COLO829 (cell line): ENCODE measurements at regions not wholly inside any gene's neighbourhood (a gene's known extent, or its start where the extent isn't known, plus 50 kb on each side); places are given as distances from the start of the nearest gene placed in this dataset.

Experiments used
- DNase-seq: peaks from one replicate; pipeline ENCODE4 v3.0.0; 2012; ENCODE audit warnings: low spot score

DNA sequence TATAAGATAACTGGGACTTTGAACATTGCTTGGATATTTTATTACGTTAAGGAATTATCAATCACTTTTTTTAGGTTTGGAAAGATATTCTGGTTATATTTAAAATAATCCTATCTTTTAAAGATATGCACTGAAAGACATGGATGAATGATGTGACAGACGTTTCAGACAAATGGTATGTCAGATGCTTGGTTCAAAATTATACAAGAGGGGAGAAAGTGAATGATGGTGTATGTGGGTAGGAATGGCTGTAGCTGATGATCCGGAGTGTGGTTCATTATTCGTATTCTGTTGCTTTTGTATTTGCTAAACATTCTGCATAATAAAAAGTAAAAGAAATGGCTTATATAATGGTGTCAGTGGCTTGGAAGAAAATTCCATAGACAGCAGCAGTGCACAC, 51.0 kb upstream of the SNRPB2 start:
- no peak for DNase-seq

DNA sequence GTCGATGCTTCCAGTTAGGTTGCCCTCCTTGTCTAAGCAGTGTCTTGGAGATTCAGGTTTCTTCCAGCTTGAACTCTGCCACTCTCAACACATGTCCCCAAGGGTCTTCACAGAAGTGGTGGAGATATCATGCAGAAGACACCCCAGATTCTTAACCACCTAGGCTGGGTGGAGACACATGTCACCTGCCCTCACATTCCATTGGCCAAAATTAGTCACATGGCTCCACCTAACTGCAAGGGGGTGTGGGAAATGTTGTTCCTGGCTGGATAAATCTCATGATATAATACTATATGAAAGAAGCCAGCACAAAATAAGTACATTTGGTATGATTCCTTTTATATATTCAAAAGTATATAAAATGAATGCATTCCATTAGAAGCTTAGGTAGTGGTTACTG, 52.9 kb upstream of the SNRPB2 start:
- no peak for DNase-seq

DNA sequence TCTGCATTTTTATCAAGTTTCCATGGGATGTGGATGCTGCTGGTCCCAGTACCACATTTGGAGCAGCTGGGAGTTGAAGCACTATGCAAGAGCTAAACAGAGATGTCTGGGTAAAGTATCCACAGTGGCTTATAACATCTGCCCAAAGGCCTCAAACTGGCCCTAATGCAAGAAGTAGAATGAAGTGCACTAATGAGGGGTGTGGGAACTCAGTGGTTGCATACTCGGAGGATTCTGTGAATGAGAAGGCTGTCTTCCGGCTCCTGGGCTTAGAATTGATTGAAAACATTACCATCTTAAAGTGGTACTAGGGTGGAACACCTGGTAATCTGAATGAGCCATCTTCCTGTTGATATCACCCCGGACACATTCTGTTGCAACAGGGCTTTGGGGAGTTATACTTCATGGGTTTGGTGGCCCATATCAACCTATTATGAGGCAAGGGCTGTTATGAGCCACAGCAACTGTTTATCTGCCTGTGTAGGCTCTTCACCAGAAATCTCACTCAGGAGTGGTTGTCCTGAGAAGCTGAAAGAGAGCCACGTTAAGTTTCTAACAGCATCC, 54.7 kb upstream of the SNRPB2 start:
- DNase-seq, result no peak

DNA sequence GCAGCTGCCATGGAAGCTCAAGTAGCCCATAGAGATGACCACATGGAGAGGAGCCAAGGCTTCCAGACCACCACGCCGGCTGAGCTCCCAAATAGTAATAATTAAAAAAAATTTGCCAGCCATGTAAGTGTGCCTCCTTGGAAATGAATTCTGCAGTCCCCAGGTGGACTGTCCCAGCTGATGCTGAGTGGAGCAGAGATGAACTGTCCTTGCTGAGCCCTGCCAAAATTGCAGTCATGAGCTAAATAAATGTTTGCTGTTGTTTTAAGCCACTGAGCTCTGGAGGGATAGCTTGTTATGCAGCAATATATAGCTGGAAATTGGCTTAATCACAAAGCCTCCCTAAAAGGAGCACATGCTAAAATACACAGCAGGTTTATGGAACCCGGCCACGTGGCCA, 55.6 kb upstream of the SNRPB2 start:
- no peak for DNase-seq

DNA sequence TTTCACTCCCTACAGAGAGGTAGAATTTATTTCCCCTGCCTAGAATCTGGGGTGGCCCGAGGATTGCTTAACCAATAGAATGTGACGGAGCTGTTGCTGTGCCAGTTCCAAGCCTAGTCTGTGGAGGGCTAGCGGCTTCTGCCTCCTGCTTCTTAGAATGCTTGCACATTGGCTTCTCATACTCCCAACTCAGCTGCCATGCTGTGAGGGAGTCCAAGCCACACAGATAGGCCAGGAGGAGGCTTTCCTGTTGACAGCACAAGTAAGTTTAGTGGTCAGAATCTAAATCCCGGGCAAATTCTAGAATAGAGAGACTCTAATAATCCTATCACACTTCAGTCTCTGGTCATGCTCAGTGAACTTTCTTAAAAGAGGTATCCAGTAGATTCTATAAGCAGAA, 57.5 kb upstream of the SNRPB2 start:
- DNase-seq, result no peak

DNA sequence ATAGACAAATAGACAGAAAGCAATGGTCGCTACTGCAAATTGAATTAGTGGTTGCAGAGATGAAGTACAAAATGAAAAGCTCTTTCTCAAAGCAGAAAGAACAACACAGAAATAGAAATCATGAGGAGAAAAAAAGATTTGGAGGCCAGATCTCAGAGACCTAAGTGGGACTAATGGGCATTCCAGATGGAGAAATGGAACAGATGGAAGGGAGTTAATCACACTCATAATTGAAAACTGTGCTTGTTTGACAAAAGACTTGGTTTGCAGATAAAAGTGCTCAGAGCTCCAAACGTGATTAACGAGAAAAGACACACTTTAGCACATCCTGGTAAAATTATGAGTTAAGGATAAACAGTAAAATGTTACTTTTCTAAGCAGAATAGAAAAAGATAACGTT, 58.1 kb upstream of the SNRPB2 start:
- no peak for DNase-seq

DNA sequence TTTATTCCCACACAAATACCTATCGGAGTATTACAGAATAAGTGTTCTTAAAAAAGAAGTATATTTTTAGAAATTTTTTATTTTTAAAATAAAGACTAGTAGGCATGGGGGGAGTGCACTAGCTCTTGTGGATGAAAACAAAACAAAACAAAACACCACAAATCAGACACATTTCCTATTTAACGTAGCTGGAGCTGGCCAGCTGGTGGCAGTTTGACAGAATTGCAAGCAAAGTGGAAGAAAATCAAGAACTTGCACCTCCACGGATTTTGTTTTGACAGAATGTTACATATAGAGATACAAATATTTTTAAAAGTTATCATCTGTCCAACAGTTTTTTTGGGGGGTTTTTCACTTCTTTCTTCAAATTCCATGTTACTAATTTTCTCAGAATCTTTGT, 63.6 kb upstream of the SNRPB2 start:
- DNase-seq, result no peak

DNA sequence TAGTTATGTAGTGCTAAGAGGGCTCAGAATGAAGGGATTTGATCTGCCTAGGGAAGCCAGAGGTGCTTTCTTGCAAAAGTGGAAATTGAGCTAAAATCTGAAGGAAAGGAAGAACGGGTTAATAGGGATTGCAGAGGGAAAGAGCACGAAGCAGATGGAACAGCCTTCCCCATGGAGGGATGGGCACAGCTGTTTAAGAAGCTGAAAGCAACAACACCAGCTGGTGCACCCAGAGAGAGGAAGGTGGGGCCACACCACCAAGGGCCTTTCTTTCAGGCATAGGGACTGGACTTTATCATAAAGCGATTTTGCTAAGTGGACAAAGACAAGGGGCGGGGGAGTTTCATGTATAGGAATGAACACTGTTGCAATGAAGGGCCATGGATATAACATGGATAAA, 65.8 kb upstream of the SNRPB2 start:
- no peak for DNase-seq

DNA sequence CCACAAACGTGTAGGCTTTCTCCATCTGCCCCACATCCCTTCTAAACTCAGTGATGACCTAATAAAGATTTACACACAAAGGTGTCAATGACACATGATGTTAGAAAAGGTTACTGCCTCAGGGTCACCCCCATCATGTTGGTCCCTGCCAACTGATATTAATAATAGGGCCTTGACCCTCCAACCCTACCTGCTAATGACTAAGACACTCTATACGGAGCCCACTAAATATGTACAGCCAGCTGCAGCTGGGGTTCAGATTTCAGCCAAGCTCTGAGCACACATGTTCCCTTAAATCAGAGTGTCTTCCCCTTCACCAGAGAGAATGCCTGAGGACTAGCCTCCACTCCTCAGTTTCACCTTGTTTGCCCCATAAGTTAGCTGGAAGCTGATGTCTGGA, 67.4 kb upstream of the SNRPB2 start:
- no peak for DNase-seq

DNA sequence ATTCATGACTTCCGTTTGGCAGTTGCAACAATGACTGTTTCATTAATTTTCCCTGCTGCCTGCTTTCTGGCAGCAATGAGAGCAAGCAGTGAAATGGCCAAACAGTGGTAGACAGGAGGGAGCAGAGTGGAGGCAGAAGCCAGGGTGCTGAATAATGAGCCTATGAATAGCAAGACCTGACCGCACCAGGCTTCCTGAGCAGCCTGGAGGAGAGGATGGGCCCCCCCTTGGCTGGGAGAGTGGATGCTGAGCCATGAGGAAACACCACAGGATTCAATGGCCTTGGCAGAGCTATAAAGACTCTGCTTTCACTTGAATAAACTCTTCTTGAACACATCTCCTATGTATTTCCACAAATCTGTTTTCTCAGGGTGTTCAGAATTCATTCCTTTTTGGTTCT, 68.1 kb upstream of the SNRPB2 start:
- peak; percentile 50 for DNase-seq

DNA sequence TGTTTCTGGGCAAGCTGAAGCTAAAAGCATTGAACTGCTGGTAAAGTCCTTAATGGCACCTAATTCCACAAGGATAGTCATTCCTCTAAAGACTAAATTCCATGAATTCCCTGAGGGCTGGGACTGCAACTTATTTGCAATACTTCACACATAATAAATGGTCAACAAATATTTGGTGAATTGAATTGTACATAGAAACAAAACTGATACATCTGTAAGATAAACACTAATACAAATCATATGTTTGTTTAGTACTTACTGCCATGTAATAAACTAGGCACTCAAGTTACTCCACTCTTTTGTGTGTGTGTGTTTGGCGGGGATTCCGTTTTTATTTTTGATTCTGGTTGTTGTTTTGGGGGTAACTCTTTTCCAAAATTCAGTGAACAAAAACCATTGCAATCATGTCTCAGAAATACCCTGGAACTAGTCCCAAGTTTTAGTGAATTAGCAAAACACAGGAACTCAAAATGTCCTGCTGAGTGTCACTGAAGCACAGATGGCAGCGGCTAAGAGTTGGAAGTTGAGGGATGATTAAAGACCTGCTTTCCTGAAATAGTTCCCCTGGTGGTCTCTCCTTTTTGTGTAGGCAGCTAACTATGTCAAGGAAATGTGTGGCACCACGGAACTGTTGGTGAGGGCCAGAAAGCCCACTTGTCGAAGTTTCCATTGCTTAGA, 74.8 kb upstream of the SNRPB2 start:
- DNase-seq, result no peak

DNA sequence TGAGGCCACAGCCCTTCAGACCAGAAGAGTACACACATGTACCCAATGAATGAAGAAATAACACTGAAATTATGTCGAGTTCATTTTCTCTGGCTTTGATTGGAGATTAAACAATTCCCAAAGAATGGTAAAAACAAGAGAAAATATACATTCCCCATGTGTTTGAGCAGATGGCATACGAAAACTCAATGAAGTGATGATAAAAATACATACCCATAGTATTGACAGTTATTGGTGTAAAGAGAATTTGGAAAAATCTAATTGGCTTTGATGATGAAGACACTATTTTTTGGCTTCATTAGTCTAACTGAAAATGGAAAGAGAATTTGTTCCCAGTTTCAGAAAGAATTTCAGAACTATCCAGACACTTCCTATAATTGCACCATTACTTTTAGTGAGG, 76.6 kb upstream of the SNRPB2 start:
- no peak for DNase-seq

DNA sequence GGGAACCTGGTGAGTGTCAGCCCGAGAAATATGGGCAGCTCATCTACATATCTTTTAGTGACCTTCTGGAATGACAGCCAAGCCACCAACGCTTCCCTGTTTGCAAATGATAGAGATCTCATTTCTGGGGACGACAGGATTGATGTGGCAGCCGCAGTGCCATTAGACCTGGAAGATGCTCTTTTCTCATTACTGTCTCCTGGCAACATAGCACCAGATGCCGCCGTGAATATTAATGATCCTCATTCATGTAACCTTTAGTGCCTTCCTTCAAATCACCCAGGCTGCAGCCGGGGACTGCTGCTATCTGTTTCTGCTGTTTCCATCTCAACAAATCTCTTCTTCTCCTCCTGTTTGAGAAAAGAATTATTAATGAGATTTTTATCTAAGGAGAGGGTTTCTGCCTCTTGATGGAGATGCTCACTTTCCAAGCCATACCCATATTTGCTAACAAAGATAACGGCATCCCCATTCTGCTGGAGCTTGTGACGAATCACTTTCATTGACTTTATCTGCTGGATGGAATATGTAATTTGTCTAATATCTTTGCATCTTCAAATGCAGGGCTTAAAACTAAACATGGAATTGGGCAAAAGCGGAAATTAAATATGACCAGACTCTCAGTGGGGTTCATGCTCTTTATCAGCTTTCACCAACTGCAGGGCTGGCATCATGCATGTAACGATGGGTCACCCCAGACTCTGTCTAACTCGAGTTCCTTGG, 74.8 kb upstream of the KIF16B start:
- no peak for DNase-seq

DNA sequence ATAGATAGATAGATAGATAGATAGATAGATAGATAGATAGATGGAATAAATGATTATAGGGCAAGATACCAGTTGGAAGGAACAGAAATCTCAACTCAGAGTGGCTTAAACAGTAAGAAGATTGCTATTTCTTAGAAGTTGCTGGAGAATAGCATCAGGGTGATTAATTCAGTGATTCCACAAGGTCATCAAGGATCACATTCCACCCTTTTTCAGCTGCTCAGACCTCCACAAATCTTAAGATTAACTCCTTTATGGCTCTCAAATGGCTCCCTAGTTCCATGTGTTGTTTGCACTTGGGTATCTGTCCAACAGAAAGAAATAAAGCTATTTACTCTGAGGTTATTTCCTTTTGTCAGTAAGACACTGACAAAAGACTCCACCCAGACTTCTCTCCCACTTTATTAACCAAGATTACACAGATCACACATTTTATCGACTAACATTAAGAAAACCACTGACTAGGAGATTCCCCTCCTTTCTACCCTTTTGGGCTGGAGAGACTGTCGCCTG, 68.3 kb upstream of the KIF16B start:
- no peak for DNase-seq

DNA sequence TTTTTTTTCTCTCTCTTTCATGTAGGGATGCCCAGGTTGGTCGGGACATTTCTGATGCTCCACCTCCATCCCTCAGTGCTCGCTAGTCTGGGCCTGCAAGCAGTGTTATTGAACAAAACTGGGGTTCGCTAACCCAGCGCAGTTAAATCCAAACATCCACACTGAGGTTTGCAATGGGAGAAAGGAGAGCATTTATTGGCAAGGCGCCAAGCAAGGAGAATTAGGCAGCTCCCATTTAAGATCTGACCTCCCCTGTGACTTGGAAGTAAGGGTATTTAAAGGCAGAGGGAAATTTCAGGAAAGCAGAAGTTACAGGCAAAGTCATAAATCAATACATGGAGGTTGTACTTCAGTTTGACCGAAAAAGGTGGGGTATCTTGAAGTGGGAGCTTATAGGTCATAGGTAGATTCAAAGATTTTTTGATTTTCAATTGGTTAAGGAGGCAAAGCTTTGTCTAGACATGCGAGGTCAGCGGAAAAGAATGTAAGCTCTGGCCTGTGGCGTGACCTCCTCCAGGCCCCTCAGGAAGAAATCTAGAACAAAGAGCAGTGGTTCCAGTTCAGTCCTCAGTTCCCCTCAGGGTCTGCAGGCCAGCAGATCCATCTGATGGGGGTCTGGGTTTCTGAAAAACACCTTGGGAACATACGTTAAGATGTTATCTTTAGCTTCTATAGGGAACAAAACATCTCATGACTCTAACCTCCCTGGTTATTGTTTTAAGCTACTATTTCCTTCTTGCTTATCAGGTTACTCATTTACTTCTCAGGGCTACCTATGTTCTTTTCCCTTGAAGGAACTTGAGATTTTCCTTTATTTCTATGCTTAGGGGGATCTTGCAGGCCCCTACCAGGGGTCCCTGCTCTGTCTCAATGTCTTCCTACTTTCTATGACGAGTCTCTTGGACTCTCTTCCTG, 66.0 kb upstream of the KIF16B start:
- no peak for DNase-seq

DNA sequence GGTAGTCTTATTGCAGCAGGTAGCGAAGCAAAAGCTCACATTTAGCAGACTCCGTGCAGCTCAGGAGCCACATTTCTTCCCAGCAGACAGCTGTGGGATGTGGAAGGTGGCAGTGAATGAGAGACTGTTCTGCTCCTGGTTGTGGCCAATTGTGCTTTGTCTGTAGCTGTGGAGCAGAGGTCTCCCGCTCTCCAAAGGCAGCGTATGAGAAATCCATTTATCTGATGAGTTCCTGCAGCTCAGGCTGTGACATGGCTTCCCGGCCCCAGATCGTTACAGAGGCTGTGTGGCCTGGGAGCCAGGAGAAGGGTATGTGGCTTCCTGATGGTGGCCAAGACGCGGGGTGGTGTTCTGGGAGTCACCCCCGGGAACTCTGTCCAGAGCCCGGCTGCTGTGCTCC, 64.5 kb upstream of the KIF16B start:
- DNase-seq, result no peak

DNA sequence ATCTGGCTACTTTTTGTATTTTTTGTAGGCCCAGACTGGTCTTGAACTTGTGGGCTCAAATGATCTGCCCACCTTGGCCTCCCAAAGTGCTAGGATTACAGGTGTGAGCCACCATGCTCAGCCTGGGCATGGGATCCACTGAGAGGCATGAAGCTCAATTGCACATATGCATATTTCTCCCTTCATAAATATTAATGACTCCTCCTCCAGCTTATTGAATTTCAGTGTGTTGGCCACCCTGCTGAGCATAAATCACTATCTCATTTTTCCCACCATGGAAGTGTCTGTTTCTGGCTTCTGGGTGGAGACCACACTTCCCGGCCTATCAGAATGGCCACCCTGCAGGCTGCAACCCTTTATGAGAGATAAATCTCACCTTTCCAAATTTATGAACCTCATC, 53.6 kb upstream of the KIF16B start:
- DNase-seq, result no peak

DNA sequence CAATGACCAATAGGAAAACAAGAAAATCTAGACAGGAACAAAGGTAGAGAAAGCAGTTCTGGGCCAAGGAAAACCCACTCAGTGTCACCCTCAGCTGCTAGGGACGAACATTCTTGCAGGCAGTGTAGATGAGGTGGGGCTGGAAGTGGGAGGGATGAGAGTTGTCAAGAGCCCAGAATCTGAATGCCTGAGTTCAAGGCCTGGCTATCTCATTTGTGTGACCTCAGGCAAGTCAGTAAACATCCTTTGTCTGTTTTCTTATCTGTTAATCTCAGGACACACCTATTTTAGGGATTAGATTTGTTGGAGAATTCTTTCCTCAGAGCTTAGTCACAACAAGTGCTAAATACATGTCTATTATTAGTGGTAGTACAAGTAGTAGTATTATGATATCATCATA, 50.9 kb upstream of the KIF16B start:
- no peak for DNase-seq
